HG02970 (cell line): ENCODE measurements at regions not wholly inside any gene's neighbourhood (a gene's known extent, or its start where the extent isn't known, plus 50 kb on each side); places are given as distances from the start of the nearest gene placed in this dataset.
"Not testable (repeated sequence)": the region's sequence is repeated elsewhere in the genome, so short reads cannot be mapped to it uniquely, and the experiment has no call there.

Experiments
- ATAC-seq: cut with Tn5 transposase; IDR thresholded peaks from one replicate; pipeline ENCODE4 v1.9.1; 2021; ENCODE audit warnings: mild to moderate bottlenecking, moderate library complexity, moderate number of reproducible peaks; ENCODE audit not compliant: unreplicated experiment, low FRiP score

- no peak for ATAC-seq
Measured at GRCh38 chr12:105454688-105455087, 124.2 kb downstream of the C12orf75 start.

- no peak for ATAC-seq
Measured at GRCh38 chr12:105455261-105455660, 124.8 kb downstream of the C12orf75 start.

- ATAC-seq, result no peak
Measured at GRCh38 chr12:105457026-105457425, 126.5 kb downstream of the C12orf75 start.

GRCh38 chr12:105459760-105460330 lies 129.4 kb downstream of the C12orf75 start:
- no peak for ATAC-seq

- no peak for ATAC-seq
Measured at GRCh38 chr12:105461271-105461943, 130.9 kb downstream of the C12orf75 start.

- no peak for ATAC-seq
Measured at GRCh38 chr12:105461944-105462762, 131.7 kb downstream of the C12orf75 start.

- no peak for ATAC-seq
Measured at GRCh38 chr12:105462831-105463230, 132.3 kb downstream of the C12orf75 start.

GRCh38 chr12:105464406-105464805 lies 133.9 kb downstream of the C12orf75 start:
- ATAC-seq, result no peak

GRCh38 chr12:105466231-105466900 lies 135.9 kb downstream of the C12orf75 start:
- no peak for ATAC-seq

GRCh38 chr12:105466901-105467598 lies 136.6 kb downstream of the C12orf75 start:
- no peak for ATAC-seq

- ATAC-seq, result no peak
Measured at GRCh38 chr12:105467710-105468366, 137.3 kb downstream of the C12orf75 start.

GRCh38 chr12:105468464-105468863 lies 138.0 kb downstream of the C12orf75 start:
- no peak for ATAC-seq

- ATAC-seq, result no peak
Measured at GRCh38 chr12:105469211-105469610, 138.7 kb downstream of the C12orf75 start.

- ATAC-seq, result no peak
Measured at GRCh38 chr12:105469701-105470100, 139.2 kb downstream of the C12orf75 start.

- ATAC-seq, result no peak
Measured at GRCh38 chr12:105470102-105470501, 139.6 kb downstream of the C12orf75 start.

GRCh38 chr12:105470601-105471000 lies 140.1 kb downstream of the C12orf75 start:
- no peak for ATAC-seq

- no peak for ATAC-seq
Measured at GRCh38 chr12:105474672-105475071, 144.2 kb downstream of the C12orf75 start.

GRCh38 chr12:105476616-105477015 lies 146.1 kb downstream of the C12orf75 start:
- ATAC-seq, result no peak

- ATAC-seq, result no peak
Measured at GRCh38 chr12:105477873-105478272, 147.4 kb downstream of the C12orf75 start.

GRCh38 chr12:105478788-105479187 lies 148.3 kb downstream of the C12orf75 start:
- ATAC-seq, result not testable (repeated sequence)
